ENCODE measurements at regions not wholly inside any gene's neighbourhood (a gene's known extent, or its start where the extent isn't known, plus 50 kb on each side); places are given as distances from the start of the nearest gene placed in this dataset.

GRCh38 chr3:184651904-184652303 lies 60.0 kb downstream of the MAGEF1 start:
- Histone ChIP-seq H3K27ac (ENCODE audit: low read depth, low read length) (no peak overlapping the region), H3K36me3 (ENCODE audit: insufficient read depth, low read length) (no peaks in the 10 kb centered on the region), H3K4me3 (ENCODE audit: low read length in 2 of 2) (no peak overlapping the region), H3K9me3 (ENCODE audit: control insufficient read depth in 1 of 2, low read length in 2 of 2) (no peaks in the 10 kb centered on the region), H3K27me3 (ENCODE audit: insufficient read depth, low read length) (no peaks in the 10 kb centered on the region), H3K4me1 (ENCODE audit: insufficient read depth, low read length) (no peaks in the 10 kb centered on the region)
- Mint-ChIP-seq H3K27ac (no peak overlapping the region), H3K4me1 (no peaks in the 10 kb centered on the region), H3K27me3 (peaks cover 0 to 1% of the 10 kb centered on the region in 2 donors), H3K4me3 (no peak overlapping the region), H3K36me3 (no peaks in the 10 kb centered on the region), H3K9me3 (peaks cover 0 to 10% (median 0%) of the 10 kb centered on the region in 8 donors)
- POLR2A ChIA-PET (ENCODE audit: partially characterized antibody): no interaction called here
- intact Hi-C loops (cut with micrococcal nuclease): no loop called here
- CTCF ChIA-PET (ENCODE audit: partially characterized antibody): interaction anchor here (1.0 kb wide), 1 partner anchor 36 kb away, joined by 3 read pairs; no protein-coding TSS in a partner anchor
- no peak for DNase-seq

- Mint-ChIP-seq H3K27ac (no peak overlapping the region), H3K27me3 (peaks cover 0 to 2% of the 10 kb centered on the region in 2 donors), H3K36me3 (no peaks in the 10 kb centered on the region), H3K4me1 (no peaks in the 10 kb centered on the region), H3K9me3 (peaks cover 0 to 5% (median 0%) of the 10 kb centered on the region in 8 donors), H3K4me3 (no peak overlapping the region)
- intact Hi-C loops (cut with micrococcal nuclease): no loop called here
- POLR2A ChIA-PET (ENCODE audit: partially characterized antibody): no interaction called here
- Histone ChIP-seq H3K27ac (ENCODE audit: low read depth, low read length) (no peak overlapping the region), H3K36me3 (ENCODE audit: insufficient read depth, low read length) (no peaks in the 10 kb centered on the region), H3K4me1 (ENCODE audit: insufficient read depth, low read length) (no peaks in the 10 kb centered on the region), H3K4me3 (ENCODE audit: low read length in 2 of 2) (no peak overlapping the region), H3K9me3 (ENCODE audit: control insufficient read depth in 1 of 2, low read length in 2 of 2) (no peaks in the 10 kb centered on the region), H3K27me3 (ENCODE audit: insufficient read depth, low read length) (no peaks in the 10 kb centered on the region)
- DNase-seq: no peak
- CTCF ChIA-PET (ENCODE audit: partially characterized antibody): no interaction called here
Observed at GRCh38 chr3:184648636-184649035, 63.2 kb downstream of the MAGEF1 start.

GRCh38 chr3:184647405-184647936 lies 64.4 kb downstream of the MAGEF1 start:
- H3K4me1 ChIP-seq (ENCODE audit: insufficient read depth, low read length): no peaks in the 10 kb centered on the region

GRCh38 chr3:184645336-184645735 lies 66.5 kb downstream of the MAGEF1 start:
- ChIA-PET POLR2A (ENCODE audit: partially characterized antibody) (no interaction called here), CTCF (ENCODE audit: partially characterized antibody) (no interaction called here)
- Histone ChIP-seq H3K9me3 (ENCODE audit: control insufficient read depth in 1 of 2, low read length in 2 of 2) (no peaks in the 10 kb centered on the region), H3K36me3 (ENCODE audit: insufficient read depth, low read length) (no peaks in the 10 kb centered on the region), H3K4me1 (ENCODE audit: insufficient read depth, low read length) (no peaks in the 10 kb centered on the region), H3K27ac (ENCODE audit: low read depth, low read length) (no peak overlapping the region), H3K27me3 (ENCODE audit: insufficient read depth, low read length) (no peaks in the 10 kb centered on the region), H3K4me3 (ENCODE audit: low read length in 2 of 2) (no peak overlapping the region)
- Mint-ChIP-seq H3K27ac (no peak overlapping the region), H3K27me3 (peaks cover 0 to 2% of the 10 kb centered on the region in 2 donors), H3K4me3 (no peak overlapping the region), H3K9me3 (no peaks in the 10 kb centered on the region), H3K4me1 (peaks cover 0 to 2% (median 0%) of the 10 kb centered on the region in 4 donors), H3K36me3 (no peaks in the 10 kb centered on the region)
- intact Hi-C loops (cut with micrococcal nuclease): no loop called here
- no peak for DNase-seq

More at GRCh38 chr3:184647405-184647936, 64.4 kb downstream of the MAGEF1 start:
- CTCF ChIA-PET (ENCODE audit: partially characterized antibody): interaction anchor here (1.3 kb wide), 1 partner anchor 131 kb away, joined by 3 read pairs; no protein-coding TSS in a partner anchor
- Mint-ChIP-seq H3K4me1 (no peaks in the 10 kb centered on the region), H3K27me3 (peaks cover 0 to 2% of the 10 kb centered on the region in 2 donors), H3K4me3 (no peak overlapping the region), H3K27ac (no peak overlapping the region), H3K36me3 (no peaks in the 10 kb centered on the region), H3K9me3 (no peaks in the 10 kb centered on the region)
- Histone ChIP-seq H3K9me3 (ENCODE audit: control insufficient read depth in 1 of 2, low read length in 2 of 2) (no peaks in the 10 kb centered on the region), H3K27ac (ENCODE audit: low read depth, low read length) (no peak overlapping the region), H3K4me3 (ENCODE audit: low read length in 2 of 2) (no peak overlapping the region), H3K36me3 (ENCODE audit: insufficient read depth, low read length) (no peaks in the 10 kb centered on the region), H3K27me3 (ENCODE audit: insufficient read depth, low read length) (no peaks in the 10 kb centered on the region)
- POLR2A ChIA-PET (ENCODE audit: partially characterized antibody): no interaction called here
- intact Hi-C loops (cut with micrococcal nuclease): no loop called here
- DNase-seq: no peak

GRCh38 chr3:184643442-184643841 lies 68.4 kb downstream of the MAGEF1 start:
- no peak for DNase-seq
- intact Hi-C loops (cut with micrococcal nuclease): no loop called here
- no peaks in the 10 kb centered on the region for H3K9me3 Mint-ChIP-seq
- H3K36me3 ChIP-seq (ENCODE audit: insufficient read depth, low read length): no peaks in the 10 kb centered on the region
- peaks cover 0 to 2% (median 0%) of the 10 kb centered on the region in 4 donors for H3K4me1 Mint-ChIP-seq
- CTCF ChIA-PET (ENCODE audit: partially characterized antibody): no interaction called here
- no peaks in the 10 kb centered on the region for H3K27me3 ChIP-seq (ENCODE audit: insufficient read depth, low read length)
- no peak overlapping the region for H3K27ac Mint-ChIP-seq
- no peak overlapping the region for H3K4me3 ChIP-seq (ENCODE audit: low read length in 2 of 2)
- no peaks in the 10 kb centered on the region for H3K4me1 ChIP-seq (ENCODE audit: insufficient read depth, low read length)
- H3K27ac ChIP-seq (ENCODE audit: low read depth, low read length): no peak overlapping the region
- peaks cover 0 to 2% of the 10 kb centered on the region in 2 donors for H3K27me3 Mint-ChIP-seq
- H3K4me3 Mint-ChIP-seq: no peak overlapping the region
- POLR2A ChIA-PET (ENCODE audit: partially characterized antibody): no interaction called here
- no peaks in the 10 kb centered on the region for H3K9me3 ChIP-seq (ENCODE audit: control insufficient read depth in 1 of 2, low read length in 2 of 2)
- no peaks in the 10 kb centered on the region for H3K36me3 Mint-ChIP-seq

- H3K4me3 ChIP-seq (ENCODE audit: low read length in 2 of 2): no peak overlapping the region
- no peaks in the 10 kb centered on the region for H3K27me3 ChIP-seq (ENCODE audit: insufficient read depth, low read length)
- H3K27ac Mint-ChIP-seq: no peak overlapping the region
- intact Hi-C loops (cut with micrococcal nuclease): no loop called here
- H3K9me3 ChIP-seq (ENCODE audit: control insufficient read depth in 1 of 2, low read length in 2 of 2): no peaks in the 10 kb centered on the region
- POLR2A ChIA-PET (ENCODE audit: partially characterized antibody): no interaction called here
- peaks cover 0 to 2% of the 10 kb centered on the region in 2 donors for H3K27me3 Mint-ChIP-seq
- no peak overlapping the region for H3K27ac ChIP-seq (ENCODE audit: low read depth, low read length)
- H3K4me1 Mint-ChIP-seq: peaks cover 0 to 2% (median 0%) of the 10 kb centered on the region in 4 donors
- no peaks in the 10 kb centered on the region for H3K4me1 ChIP-seq (ENCODE audit: insufficient read depth, low read length)
- no peaks in the 10 kb centered on the region for H3K9me3 Mint-ChIP-seq
- CTCF ChIA-PET (ENCODE audit: partially characterized antibody): no interaction called here
- no peak overlapping the region for H3K4me3 Mint-ChIP-seq
- no peaks in the 10 kb centered on the region for H3K36me3 Mint-ChIP-seq
- H3K36me3 ChIP-seq (ENCODE audit: insufficient read depth, low read length): no peaks in the 10 kb centered on the region
- DNase-seq: no peak
Observed at GRCh38 chr3:184642631-184643285, 69.1 kb downstream of the MAGEF1 start.

GRCh38 chr3:184641430-184641829 lies 70.4 kb downstream of the MAGEF1 start:
- Mint-ChIP-seq H3K36me3 (no peaks in the 10 kb centered on the region), H3K9me3 (no peaks in the 10 kb centered on the region), H3K4me3 (no peak overlapping the region), H3K27ac (no peak overlapping the region), H3K4me1 (peaks cover 0 to 8% (median 0%) of the 10 kb centered on the region in 4 donors), H3K27me3 (no peaks in the 10 kb centered on the region)
- no peak overlapping the region for H3K27ac ChIP-seq (ENCODE audit: low read depth, low read length)
- no peaks in the 10 kb centered on the region for H3K9me3 ChIP-seq (ENCODE audit: control insufficient read depth in 1 of 2, low read length in 2 of 2)
- H3K4me3 ChIP-seq (ENCODE audit: low read length in 2 of 2): no peak overlapping the region
- POLR2A ChIA-PET (ENCODE audit: partially characterized antibody): no interaction called here
- intact Hi-C loops (cut with micrococcal nuclease): no loop called here
- CTCF ChIA-PET (ENCODE audit: partially characterized antibody): no interaction called here
- DNase-seq: no peak
- H3K4me1 ChIP-seq (ENCODE audit: insufficient read depth, low read length): peaks cover 11% of the 10 kb centered on the region
- no peaks in the 10 kb centered on the region for H3K36me3 ChIP-seq (ENCODE audit: insufficient read depth, low read length)
- no peaks in the 10 kb centered on the region for H3K27me3 ChIP-seq (ENCODE audit: insufficient read depth, low read length)

All from CD4-positive, alpha-beta memory T cell (primary cell).